HEK293 (cell line): ENCODE measurements at regions not wholly inside any gene's neighbourhood (a gene's known extent, or its start where the extent isn't known, plus 50 kb on each side); places are given as distances from the start of the nearest gene placed in this dataset.

Experiments used
- HOXA7 ChIP-seq: sonication (generic); formaldehyde crosslinking; IDR thresholded peaks from 2 replicates; pipeline ENCODE4 v1.8.1; 2022; ENCODE audit warnings: missing genetic modification reagents, borderline replicate concordance
- KLF16 ChIP-seq: fragments of 450-650 bp; formaldehyde crosslinking; IDR thresholded peaks from 2 replicates; pipeline ENCODE4 v1.5.1; 2017; ENCODE audit warnings: missing biosample characterization, missing genetic modification characterization
- MYNN ChIP-seq: fragments of 450-650 bp; formaldehyde crosslinking; IDR thresholded peaks from 2 replicates; pipeline ENCODE4 v1.5.1; 2016; ENCODE audit warnings: missing biosample characterization, missing genetic modification characterization, borderline replicate concordance
- SCRT2 ChIP-seq: fragments of 450-650 bp; formaldehyde crosslinking; IDR thresholded peaks from 2 replicates; pipeline ENCODE4 v1.5.1; 2016; ENCODE audit warnings: missing biosample characterization, missing genetic modification characterization
- TRIM28 ChIP-seq: IDR thresholded peaks from 2 replicates; pipeline ENCODE4 v1.6.1; 2011; ENCODE audit warnings: low read length, control low read depth, borderline replicate concordance
- ZEB2 ChIP-seq: fragments of 450-650 bp; formaldehyde crosslinking; IDR thresholded peaks from 2 replicates; pipeline ENCODE4 v1.5.1; 2016; ENCODE audit warnings: missing biosample characterization, missing genetic modification characterization
- ZNF324 ChIP-seq: fragments of 450-650 bp; formaldehyde crosslinking; IDR thresholded peaks from 2 replicates; pipeline ENCODE4 v1.5.1; 2016; ENCODE audit warnings: missing biosample characterization, missing genetic modification characterization
- ZNF335 ChIP-seq: fragments of 450-650 bp; formaldehyde crosslinking; conservative IDR thresholded peaks from 2 replicates; pipeline ENCODE4 v1.5.1; 2016; ENCODE audit warnings: missing biosample characterization, missing genetic modification characterization
- ZNF394 ChIP-seq: fragments of 450-650 bp; formaldehyde crosslinking; IDR thresholded peaks from 2 replicates; pipeline ENCODE4 v1.5.1; 2016; ENCODE audit warnings: missing biosample characterization, missing genetic modification characterization, mild to moderate bottlenecking, moderate library complexity, borderline replicate concordance
- ZNF423 ChIP-seq: fragments of 450-650 bp; formaldehyde crosslinking; IDR thresholded peaks from 2 replicates; pipeline ENCODE4 v1.5.1; 2016; ENCODE audit warnings: missing biosample characterization, missing genetic modification characterization
- ZNF654 ChIP-seq: fragments of 450-650 bp; formaldehyde crosslinking; IDR thresholded peaks from 2 replicates; pipeline ENCODE4 v1.5.1; 2016; ENCODE audit warnings: low read depth, missing biosample characterization, missing genetic modification characterization
- TF ChIP-seq, protein P1 (sequence below): fragments of 450-650 bp; formaldehyde crosslinking; IDR thresholded peaks from 2 replicates; pipeline ENCODE4 v1.5.1; 2016; ENCODE audit warnings: missing biosample characterization, missing genetic modification characterization

- TF ChIP-seq, protein P1, sequence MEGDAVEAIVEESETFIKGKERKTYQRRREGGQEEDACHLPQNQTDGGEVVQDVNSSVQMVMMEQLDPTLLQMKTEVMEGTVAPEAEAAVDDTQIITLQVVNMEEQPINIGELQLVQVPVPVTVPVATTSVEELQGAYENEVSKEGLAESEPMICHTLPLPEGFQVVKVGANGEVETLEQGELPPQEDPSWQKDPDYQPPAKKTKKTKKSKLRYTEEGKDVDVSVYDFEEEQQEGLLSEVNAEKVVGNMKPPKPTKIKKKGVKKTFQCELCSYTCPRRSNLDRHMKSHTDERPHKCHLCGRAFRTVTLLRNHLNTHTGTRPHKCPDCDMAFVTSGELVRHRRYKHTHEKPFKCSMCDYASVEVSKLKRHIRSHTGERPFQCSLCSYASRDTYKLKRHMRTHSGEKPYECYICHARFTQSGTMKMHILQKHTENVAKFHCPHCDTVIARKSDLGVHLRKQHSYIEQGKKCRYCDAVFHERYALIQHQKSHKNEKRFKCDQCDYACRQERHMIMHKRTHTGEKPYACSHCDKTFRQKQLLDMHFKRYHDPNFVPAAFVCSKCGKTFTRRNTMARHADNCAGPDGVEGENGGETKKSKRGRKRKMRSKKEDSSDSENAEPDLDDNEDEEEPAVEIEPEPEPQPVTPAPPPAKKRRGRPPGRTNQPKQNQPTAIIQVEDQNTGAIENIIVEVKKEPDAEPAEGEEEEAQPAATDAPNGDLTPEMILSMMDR (tag by site-specific recombination), result no peak
- TF ChIP-seq TRIM28, result no peak
- no peak for TF ChIP-seq HOXA7
- no peak for TF ChIP-seq KLF16 (tag by site-specific recombination)
- no peak for TF ChIP-seq ZNF654
- no peak for TF ChIP-seq ZEB2
- no peak for TF ChIP-seq ZNF324
- TF ChIP-seq MYNN (tag by site-specific recombination), result no peak
- no peak for TF ChIP-seq ZNF394 (tag by site-specific recombination)
- TF ChIP-seq SCRT2, result no peak
- TF ChIP-seq ZNF335 (tag by site-specific recombination), result no peak
- TF ChIP-seq ZNF423 (tag by site-specific recombination), result no peak
Observed at GRCh38 chr10:128901236-128901635, 565.8 kb upstream of the MGMT start.
